HG02938 (cell line): ENCODE measurements at regions not wholly inside any gene's neighbourhood (a gene's known extent, or its start where the extent isn't known, plus 50 kb on each side); places are given as distances from the start of the nearest gene placed in this dataset.

Experiments used
- ATAC-seq: cut with Tn5 transposase; IDR thresholded peaks from one replicate; pipeline ENCODE4 v1.9.1; 2021; ENCODE audit warnings: mild to moderate bottlenecking, moderate library complexity; ENCODE audit not compliant: unreplicated experiment

DNA sequence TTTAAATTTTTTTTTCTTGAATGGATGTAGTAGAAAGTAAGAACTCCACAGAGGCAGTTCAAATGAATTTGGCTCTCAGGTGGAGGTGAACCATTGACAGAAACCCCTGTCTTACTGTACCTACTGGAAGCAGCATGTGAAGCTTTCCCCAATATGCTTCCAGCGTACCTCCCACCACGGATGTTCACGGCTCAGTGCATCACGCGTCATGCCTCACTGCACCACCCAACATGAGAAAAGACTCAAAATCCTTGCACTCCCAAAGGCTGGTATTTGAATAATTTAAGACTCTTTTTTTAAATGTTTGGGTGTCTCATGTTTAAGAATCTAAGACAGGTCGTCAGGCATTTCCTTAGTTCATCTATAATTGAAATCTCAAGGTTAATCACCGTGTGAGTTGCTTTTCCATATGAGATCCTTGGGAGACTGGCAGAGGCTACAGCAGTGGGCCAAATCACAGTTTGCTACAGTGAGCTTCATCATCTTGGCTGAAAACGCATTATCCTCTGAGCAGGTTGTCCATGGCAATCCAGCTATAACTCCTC, 846.4 kb downstream of the DCDC2C start:
- no peak for ATAC-seq

DNA sequence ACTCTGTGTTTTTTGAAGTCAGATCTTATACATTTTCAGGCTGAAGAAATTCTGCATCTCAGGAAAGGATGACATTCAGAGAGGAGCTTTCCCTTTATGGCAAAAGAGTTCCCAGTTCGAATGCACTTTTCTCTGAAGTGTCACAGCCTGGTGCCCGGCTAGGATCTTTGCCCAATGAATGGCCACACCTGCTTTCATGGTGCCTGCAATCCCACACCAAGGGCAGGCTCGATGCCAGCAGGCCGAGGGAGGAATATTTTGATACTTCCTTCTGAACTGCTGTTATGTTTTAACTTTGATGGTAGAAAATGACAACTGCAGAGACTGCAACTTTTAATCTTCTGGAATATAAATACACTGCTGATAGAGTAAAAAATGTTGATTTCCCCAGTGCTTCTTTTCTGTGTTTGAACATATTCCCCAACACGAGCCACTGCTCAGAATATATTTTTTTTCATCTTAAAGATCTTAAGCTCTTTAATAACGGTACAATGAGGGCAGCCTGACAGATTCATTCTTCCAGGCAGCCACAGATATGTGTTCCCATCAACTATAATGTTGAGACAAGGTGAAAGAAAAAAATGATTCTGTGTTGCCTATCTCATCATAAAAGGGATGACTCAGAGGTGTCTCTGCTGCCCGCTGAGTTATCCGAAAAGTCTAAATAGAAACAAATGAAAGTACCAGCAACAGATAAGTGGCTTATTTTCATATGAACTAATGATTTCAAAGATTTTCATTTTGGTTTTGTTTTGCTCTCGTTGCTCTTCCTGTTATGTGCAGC, 848.5 kb downstream of the DCDC2C start:
- no peak for ATAC-seq

DNA sequence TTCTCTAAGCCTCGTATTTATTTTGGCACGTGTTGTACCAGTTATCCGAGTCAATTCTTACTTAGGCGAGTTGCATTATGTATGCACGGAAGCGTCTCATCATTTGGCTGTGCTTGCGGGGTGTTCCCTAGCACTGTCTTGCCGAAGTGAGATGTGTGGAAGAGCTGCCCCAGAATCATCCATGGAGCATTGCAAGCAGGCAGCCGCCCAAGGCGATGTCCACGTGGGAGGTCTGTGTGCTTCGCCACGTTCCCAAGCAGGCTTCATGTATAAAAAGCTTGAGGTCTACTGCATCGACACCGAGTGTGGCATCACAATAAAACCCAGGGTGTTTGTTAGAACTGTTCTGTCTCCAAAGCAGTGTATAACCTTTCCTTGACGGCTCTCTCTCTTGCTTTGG, 849.9 kb downstream of the DCDC2C start:
- ATAC-seq = no peak

DNA sequence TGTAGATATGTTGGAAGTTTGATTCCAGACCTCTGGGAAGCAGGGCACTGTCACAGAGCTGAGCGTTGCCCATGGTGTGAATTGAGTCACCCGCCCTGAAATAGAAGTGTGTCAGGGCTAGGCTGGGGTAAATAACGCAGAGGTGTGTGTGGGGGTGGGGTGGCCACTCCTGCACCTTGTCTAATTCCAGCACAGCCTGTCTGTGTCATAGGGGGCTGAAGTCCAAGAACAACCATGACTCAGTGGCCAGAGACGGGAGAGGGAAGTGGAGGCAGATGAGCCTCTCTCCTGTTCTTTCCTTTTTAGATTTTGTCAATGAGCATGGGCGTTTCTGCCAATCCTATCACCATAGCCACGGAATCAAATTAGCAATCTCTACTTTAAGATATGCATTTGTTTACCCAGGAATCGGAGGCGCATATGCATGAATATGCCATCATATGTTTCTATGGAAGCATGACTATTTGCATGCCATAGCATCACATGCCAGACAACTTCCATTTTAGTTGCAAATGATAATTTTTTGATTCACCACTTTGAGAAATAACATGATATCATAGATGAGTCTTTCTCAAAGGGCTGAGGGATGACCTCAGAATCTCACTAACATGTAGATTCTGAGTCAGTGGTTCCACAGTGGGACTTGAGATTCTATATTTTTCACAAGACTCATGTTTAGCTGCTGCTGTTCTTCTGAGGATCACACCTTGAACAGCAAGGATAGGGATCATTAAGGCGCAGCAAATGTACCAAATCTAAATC, 852.9 kb downstream of the DCDC2C start:
- ATAC-seq = no peak

DNA sequence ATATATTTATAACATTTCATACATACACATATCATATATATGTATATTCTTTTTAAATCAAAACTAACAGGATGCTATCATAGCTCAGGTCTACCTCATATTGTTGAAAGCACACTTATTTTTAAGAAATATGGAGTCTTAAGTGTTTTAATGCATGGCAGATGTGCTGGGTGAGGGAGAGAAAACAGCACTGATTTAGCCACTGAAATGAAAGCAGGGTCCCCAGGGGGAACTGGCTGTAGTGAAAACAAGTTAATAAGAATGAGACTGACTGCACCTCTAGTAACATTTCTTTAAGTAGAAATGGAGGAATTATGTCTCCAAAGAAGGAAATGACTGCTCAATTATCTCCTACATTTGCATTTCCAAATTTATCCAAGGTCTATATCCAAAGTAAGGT, 857.8 kb downstream of the DCDC2C start:
- ATAC-seq = no peak

DNA sequence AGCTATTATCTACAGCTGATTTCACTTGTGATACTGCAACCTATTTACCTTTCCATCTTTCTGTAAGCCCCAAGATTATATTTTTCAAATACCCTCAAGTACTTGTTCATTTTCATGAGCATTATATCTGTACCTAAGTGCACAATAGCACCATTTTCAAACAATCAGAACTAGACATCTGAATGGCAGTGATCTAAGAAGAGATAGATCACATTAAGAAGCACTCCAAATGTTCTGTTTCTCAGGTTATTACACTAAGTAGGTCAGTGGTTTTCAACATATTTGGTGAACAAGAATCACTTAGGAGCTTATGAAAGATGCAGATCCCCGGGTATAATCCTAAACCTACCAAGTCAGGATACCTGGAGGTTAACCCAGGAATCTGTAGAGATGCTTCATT, 872.7 kb downstream of the DCDC2C start:
- ATAC-seq = no peak

DNA sequence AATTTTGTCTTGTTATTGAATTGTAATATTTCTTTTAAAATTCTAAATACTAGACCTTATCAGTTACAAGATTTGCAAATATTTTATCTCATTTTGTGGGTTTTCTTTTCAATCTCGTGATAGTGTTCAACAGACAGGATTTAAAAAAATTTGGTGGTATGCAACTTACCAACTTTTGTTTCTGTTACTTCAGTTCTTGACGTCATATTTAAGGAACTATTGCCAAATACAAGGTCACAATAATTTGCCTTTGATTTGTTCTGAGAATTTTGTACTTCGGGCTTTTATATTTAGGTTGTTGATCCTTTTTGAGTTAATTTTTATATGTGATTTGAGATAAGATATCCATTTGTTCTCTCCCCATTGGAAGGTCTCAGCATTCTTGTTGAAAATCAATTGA, 876.6 kb downstream of the DCDC2C start:
- ATAC-seq = no peak

DNA sequence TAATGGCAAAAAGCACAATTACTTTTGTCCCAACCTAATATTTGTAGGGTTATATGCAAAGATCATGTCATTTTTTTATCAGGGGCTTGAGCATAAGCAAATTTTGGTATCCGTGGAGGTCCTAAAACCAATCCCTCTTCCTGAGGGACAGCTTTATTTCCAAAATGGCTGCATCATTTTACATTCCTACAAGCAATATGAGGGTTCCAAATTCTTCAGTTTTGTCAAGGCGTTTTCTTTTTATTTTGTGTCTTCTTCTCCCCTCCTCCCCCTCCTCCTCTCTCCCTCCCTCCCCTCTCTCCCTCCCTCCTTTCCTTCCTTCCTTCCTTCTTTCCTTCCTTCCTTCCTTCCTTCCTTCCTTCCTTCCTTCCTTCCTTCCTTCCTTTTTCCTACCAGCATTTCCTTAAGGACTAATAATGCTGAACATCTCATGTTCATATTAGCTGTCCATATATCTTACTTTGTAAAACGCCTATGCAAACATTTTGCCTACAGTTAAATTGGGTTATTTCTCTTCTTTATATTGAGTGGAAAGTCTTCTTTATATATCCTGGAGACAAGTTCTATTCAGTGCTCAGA, 881.8 kb downstream of the DCDC2C start:
- ATAC-seq = no peak

DNA sequence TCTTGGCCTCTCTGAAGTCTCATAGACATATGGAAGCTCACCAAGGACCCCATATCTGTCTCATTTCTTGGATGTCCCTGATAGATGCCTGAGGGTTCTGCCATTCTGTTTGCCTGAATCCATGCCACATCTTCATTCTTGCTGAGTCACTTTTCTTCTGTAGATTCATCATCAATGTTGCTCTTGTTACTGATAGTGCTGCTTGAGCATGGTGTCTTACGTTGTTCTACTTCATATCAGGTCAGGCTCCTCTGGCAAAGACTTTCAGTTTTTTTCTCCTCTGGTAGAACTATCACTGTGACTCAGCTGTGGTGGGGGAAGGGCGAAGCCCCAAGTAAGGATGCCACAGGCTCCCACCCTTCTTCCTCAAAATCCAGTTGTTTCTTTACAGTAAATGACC, 885.2 kb downstream of the DCDC2C start:
- ATAC-seq = no peak

DNA sequence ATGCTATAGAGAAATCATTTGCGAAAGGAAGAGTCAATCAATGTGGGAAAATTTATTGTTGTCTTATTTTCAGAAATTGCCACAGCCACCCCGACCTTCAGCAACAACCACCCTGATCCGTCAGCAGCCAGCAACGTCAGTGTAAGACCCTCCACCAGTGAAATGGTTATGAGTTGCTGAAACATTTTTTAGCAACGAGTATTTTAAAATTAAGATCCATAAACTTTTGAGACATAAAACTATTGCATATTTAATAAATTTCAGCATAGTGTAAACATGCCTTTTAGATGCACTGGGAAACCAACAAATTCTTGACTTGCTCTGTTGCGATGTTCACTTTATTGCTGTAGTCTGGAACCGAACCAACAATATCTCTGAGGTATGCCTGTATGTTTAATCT, 887.9 kb downstream of the DCDC2C start:
- no peak for ATAC-seq

DNA sequence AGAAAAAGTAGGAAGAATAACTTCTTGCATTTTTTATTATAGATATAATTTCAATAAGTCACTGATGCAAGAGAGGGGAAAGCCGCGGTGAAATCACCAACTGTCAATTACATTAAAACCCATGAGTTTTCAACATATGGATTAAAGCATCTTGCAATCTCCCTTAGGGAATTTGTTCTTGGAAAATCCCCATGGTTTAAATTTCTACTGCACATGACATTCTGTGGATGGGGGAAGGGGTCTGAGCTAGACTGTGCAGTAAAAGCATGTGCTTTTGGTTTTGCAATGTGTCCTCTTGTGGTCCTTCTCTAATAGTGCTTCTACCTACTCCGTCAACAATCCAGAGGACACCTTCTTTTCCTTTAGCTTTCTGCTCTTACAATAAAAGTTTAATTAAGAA, 894.0 kb downstream of the DCDC2C start:
- no peak for ATAC-seq

DNA sequence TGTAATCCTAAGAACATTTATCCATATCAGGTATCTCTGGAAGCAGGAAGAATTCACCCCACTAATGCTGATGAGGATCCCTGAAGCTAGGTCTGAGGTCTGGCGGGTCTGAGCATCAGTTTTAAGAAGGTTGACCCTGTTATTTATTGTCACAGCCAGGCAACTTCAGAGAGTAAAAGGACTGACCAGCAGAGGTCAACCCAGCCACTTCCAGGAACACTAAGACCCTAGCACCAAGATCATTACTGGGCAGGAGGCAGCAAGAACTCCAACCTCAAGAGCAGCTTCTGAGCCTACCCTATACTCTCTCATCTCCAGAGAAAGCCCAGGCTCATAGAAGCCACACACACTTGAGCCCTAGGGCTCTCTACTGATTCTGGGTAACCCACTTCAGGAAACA, 901.4 kb downstream of the DCDC2C start:
- ATAC-seq = no peak

DNA sequence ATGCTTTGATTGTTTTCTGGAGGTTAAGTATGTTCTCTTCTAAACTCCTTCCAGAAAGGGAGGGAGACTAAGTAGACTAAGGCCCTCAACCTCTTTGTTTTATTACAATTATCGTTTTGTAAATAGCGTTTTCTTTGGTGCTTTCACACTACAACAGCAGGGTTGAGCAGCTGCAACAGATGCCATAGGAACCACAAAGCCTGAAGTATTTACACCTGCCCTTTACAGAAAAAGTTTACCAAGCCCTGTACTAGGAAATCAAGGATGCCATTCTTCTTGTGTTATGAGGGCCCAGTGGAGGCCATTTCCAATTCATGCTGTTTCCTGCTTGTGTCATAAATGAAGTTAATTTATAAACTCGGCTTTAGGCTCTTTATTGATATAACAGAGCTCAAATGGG, 914.8 kb downstream of the DCDC2C start:
- ATAC-seq = no peak

DNA sequence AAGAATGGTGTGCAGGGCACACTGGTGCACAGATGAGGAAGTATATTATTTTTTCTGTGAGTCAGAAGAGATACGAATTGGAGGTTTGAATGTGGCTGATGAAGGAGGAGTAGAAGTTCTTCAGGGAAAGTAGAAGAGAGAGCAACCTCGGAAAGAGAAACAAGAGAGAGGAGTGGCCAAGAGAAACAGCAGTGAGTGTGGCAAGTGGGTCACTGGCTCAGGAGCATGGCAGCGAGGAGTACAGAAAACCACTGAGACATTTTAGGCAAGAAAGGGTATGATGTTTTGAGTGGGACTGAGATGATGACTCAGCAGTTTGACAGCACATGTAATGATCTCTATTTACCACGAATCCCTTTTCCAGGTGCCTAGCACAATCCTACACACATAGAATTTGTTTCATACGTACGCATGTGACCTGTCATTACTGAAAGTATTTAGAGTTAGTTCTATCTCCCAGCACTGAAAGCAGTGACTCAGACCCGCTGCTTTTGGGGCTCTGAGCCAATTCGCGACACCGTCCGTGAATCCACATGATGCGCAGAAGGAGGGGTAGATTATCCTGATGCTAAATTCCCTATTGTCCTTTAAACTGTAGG, 915.4 kb downstream of the DCDC2C start:
- ATAC-seq = no peak

DNA sequence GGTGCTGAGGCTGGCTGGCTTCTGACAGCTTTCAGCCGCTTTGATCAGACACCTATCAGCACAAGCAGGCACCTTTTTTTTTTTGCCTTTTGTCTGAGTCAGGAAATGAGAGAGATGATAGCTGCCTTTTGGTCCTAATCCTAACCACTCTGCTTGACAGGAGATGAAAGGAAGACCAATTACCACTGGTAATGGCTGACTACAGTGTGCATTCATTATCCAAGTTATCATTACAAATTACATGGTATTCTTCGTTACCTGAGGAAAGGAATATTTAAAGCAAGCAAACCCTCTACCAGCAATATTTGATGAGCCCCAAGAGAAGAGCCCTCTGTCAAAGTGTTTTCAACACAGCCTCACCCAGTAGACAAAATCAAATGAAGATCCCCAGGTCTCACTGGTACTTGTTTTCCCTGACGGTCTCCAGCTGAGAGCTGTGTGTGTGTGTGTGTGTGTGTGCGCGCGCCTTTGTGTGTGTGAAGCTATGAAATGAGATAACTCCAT, 925.7 kb downstream of the DCDC2C start:
- ATAC-seq = no peak

DNA sequence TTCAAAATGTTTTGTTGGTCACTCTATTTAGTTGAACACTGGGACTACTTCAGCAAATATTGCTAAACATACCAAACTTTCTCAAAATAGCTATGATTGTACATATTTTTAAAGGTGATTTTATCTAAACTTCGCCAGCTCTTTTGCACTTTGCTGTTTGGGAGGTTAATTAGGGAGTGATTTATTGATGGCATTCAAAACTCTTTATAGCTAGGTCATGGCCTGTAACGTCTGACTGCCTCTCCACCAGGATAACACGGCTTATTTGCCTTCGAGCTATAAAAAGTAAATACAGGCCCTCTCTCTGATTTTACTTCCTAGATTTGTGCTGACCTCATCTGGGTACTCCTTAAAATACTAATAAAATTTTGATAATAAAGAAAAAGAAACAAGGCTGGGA, 931.9 kb downstream of the DCDC2C start:
- ATAC-seq = no peak

DNA sequence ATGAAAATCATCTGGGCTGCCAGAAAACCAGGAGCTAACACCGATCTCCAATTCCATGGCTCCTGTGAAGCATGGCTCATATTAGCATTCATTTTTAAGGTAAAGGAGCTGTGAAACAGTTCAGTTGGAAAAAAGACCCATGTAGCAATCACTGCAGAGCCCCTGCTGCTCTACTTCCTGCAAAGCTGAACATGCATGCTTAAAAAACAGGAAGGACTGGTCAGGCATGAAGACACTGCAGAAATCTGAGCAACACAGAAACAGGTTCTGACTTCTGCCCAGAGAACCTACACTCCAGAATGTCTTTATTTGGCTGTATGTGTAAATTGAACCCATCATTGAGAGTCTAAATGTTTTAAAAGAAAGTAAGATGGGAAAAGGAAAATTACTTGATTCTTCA, 950.6 kb downstream of the DCDC2C start:
- ATAC-seq = no peak

DNA sequence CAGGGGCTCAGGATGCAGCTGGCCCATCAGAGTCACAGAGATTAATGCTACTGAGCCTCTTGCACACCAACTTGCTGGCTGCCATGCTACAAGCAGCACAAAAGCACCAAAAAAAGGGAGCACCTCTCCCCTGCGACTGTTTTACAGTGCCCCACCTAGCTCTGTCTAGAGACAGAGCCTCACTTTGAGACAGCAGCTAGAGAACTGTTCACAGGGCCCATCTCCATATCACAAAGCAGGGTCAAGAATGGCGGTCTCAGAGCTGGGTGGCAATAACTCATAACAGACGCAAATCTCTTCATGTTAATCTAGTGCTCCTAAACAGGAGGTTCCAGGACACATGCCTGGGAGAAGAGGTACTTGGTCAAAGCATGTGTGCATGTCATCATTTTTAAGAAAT, 953.0 kb downstream of the DCDC2C start:
- ATAC-seq = no peak

DNA sequence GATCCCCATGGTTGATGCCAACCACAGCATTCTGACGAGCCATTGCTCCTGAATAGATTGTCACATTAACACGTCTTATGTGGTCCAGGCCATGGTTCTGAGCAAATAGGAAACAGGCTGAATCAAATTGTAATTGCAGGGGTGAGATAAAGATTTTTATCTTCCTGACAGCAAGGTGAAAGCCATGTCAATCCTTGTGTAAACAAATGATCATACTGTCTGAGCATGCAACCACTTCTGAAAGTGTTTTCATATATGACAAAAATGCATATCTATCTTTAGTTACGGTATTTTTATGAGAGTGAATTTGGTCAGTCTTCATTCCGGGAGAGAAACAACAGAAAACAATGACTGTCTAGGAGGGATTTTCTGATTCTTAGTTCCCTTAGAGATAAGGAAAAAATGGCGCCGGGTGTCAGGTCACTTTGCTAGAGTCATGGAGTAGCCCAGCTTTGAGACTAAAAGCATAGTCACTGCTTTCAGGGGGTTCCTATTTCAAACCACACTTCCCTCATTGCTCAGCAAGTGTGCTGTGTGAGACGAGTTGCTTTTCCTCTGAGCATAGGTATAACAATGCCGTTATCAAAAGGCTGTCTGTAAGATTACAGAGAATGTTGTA, 958.9 kb downstream of the DCDC2C start:
- no peak for ATAC-seq

DNA sequence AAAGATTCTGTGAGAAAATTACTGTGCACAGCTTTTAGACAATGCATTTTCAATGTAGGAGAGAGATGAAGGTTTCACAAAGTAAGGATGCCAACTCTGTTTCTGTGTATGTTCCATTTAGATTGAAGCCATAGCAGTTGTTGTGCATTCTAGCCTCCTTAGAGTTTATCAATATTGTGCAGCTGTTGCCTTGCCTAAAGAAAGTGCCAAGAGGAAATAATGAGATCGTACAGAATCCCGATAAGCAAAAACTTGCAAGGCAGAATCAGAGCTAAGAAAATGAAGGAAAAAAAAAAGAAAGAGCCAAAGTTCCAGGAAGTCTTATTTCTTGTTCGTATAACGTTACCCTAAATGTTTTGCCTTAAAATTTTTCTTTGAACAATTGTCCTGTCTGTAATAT, 965.0 kb downstream of the DCDC2C start:
- no peak for ATAC-seq

DNA sequence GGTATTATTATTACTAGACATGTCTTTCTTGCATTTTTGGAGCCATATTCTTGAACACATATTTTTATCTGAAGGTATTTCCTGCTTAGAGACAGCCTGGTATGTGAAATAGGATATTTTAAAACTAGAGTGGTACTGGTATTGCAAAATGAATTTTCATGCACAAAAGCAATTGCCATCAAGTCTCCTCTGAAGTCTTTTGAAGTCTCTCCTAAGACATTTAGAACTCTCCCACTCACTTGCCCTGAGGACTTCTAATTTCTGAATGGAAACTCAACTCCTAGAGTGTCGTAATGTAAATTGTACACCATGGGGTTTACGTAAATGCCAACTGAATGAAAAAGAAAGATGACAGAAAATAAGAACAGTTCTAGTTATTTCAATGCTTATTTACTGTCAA, 967.0 kb downstream of the DCDC2C start:
- ATAC-seq = no peak
